ENCODE measurements at regions not wholly inside any gene's neighbourhood (a gene's known extent, or its start where the extent isn't known, plus 50 kb on each side); places are given as distances from the start of the nearest gene placed in this dataset.

- TF ChIP-seq POLR2A (IDR thresholded peaks at IDR 0.05) (no peak), CTCF (IDR thresholded peaks at IDR 0.05) (no peak)
Measured at GRCh38 chr11:130560000-130560780, 111.7 kb downstream of the ADAMTS15 start.
